ENCODE measurements at regions not wholly inside any gene's neighbourhood (a gene's known extent, or its start where the extent isn't known, plus 50 kb on each side); places are given as distances from the start of the nearest gene placed in this dataset.

- Histone ChIP-seq H3K27me3 (replicated peaks in 1 of 7) (peaks cover 0 to 25% (median 0%) of the 10 kb centered on the region in 7 donors), H3K36me3 (no peaks in the 10 kb centered on the region), H3K4me3 (no peak overlapping the region), H3K9me3 (peaks cover 0 to 3% (median 0%) of the 10 kb centered on the region in 8 donors), H3K27ac (no peak overlapping the region), H3K4me1 (peaks cover 0 to 16% (median 9%) of the 10 kb centered on the region in 6 donors)
- DNase-seq, result peak; percentile 31
- intact Hi-C loops (cut with DNase I; ENCODE audit: low total_unique reads), result no loop called here
- 83 to 90% (median 85%) methylated on average over 14 of the region's 14 CpGs for WGBS, 5 donors
- TF ChIP-seq POLR2AphosphoS5 (IDR thresholded peaks at IDR 0.05) (no peak), POLR2A (IDR thresholded peaks at IDR 0.05) (no peak)
- TF ChIP-seq, protein P1, sequence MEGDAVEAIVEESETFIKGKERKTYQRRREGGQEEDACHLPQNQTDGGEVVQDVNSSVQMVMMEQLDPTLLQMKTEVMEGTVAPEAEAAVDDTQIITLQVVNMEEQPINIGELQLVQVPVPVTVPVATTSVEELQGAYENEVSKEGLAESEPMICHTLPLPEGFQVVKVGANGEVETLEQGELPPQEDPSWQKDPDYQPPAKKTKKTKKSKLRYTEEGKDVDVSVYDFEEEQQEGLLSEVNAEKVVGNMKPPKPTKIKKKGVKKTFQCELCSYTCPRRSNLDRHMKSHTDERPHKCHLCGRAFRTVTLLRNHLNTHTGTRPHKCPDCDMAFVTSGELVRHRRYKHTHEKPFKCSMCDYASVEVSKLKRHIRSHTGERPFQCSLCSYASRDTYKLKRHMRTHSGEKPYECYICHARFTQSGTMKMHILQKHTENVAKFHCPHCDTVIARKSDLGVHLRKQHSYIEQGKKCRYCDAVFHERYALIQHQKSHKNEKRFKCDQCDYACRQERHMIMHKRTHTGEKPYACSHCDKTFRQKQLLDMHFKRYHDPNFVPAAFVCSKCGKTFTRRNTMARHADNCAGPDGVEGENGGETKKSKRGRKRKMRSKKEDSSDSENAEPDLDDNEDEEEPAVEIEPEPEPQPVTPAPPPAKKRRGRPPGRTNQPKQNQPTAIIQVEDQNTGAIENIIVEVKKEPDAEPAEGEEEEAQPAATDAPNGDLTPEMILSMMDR (IDR thresholded peaks at IDR 0.05 in 8 of 11, conservative IDR thresholded peaks at IDR 0.05 in 3 of 11), result no peak
These were observed 152.7 kb downstream of the ANKRD60 start for GRCh38 chr20:58075586-58076345.

GRCh38 chr20:58073945-58074856, 154.3 kb downstream of the ANKRD60 start:
- H3K27me3 ChIP-seq (replicated peaks in 1 of 7), result peaks cover 0 to 28% (median 0%) of the 10 kb centered on the region in 7 donors
- no peak overlapping the region for H3K4me3 ChIP-seq
- peaks cover 0 to 16% (median 9%) of the 10 kb centered on the region in 6 donors for H3K4me1 ChIP-seq
- peaks cover 0 to 3% (median 0%) of the 10 kb centered on the region in 8 donors for H3K9me3 ChIP-seq
- DNase-seq, result peak; percentile 30
- no peaks in the 10 kb centered on the region for H3K36me3 ChIP-seq
- TF ChIP-seq POLR2A (IDR thresholded peaks at IDR 0.05), result no peak
- TF ChIP-seq, protein P1 (IDR thresholded peaks at IDR 0.05 in 8 of 11, conservative IDR thresholded peaks at IDR 0.05 in 3 of 11), result no peak
- TF ChIP-seq POLR2AphosphoS5 (IDR thresholded peaks at IDR 0.05), result no peak
- 48 to 67% (median 65%) methylated on average over 8 to 10 of the region's 10 CpGs for WGBS, 5 donors
- H3K27ac ChIP-seq, result no peak overlapping the region
- intact Hi-C loops (cut with DNase I; ENCODE audit: low total_unique reads), result no loop called here

- intact Hi-C loops (cut with DNase I; ENCODE audit: low total_unique reads), result no loop called here
- 85 to 94% (median 87%) methylated on average over 14 to 15 of the region's 15 CpGs for WGBS, 5 donors
- Histone ChIP-seq H3K27me3 (replicated peaks in 1 of 7) (peaks cover 0 to 27% (median 0%) of the 10 kb centered on the region in 7 donors), H3K27ac (no peak overlapping the region), H3K9me3 (peaks cover 0 to 3% (median 0%) of the 10 kb centered on the region in 8 donors), H3K36me3 (no peaks in the 10 kb centered on the region), H3K4me1 (peaks cover 0 to 14% (median 9%) of the 10 kb centered on the region in 6 donors), H3K4me3 (no peak overlapping the region)
- TF ChIP-seq, protein P1 (IDR thresholded peaks at IDR 0.05 in 8 of 11, conservative IDR thresholded peaks at IDR 0.05 in 3 of 11), result no peak
- TF ChIP-seq POLR2AphosphoS5 (IDR thresholded peaks at IDR 0.05) (no peak), POLR2A (IDR thresholded peaks at IDR 0.05) (no peak)
- peak; percentile 45 for DNase-seq
These were observed 155.5 kb downstream of the ANKRD60 start for GRCh38 chr20:58072695-58073671.
